ENCODE measurements at regions not wholly inside any gene's neighbourhood (a gene's known extent, or its start where the extent isn't known, plus 50 kb on each side); places are given as distances from the start of the nearest gene placed in this dataset.

DNA sequence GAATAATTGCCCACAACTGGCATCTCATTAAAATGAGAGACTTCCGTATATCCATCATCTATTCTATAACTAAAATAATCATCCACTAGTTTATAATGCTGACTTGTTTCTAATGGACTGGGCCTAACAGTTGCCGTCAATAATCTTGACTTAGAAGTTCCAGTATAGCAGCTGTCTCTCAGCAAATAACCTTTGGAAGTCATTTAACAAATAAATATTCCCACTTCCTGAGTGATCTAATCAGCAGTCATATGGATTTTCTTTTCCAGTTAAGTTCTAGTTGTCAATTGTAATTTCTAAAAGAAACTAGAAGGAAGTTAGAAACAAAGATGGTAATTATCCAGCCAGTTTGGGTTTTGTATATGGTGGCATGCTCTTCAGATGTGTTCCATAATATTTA lies 177.8 kb downstream of the GXYLT1 start:
- Histone ChIP-seq H3K36me3 (ENCODE audit: control insufficient read depth in 2 of 2, insufficient read depth in 1 of 2, low read length in 2 of 2) (no peaks in the 10 kb centered on the region), H3K27ac (ENCODE audit: extremely low read depth, low read depth, low read length) (no peak overlapping the region), H3K9me3 (ENCODE audit: control insufficient read depth, insufficient read depth, low read depth, low read length) (no peaks in the 10 kb centered on the region), H3K4me3 (ENCODE audit: low read depth, low read length) (no peak overlapping the region), H3K4me1 (ENCODE audit: control insufficient read depth, insufficient read depth, low read length) (no peaks in the 10 kb centered on the region)
- ChIA-PET POLR2A (no interaction called here), CTCF (no interaction called here)
- TF ChIP-seq ZSCAN4 (tag by site-specific recombination; IDR thresholded peaks at IDR 0.05) (no peak), ZNF670 (tag by site-specific recombination; IDR thresholded peaks at IDR 0.05; ENCODE audit: low read depth) (no peak), ZNF677 (tag by site-specific recombination; IDR thresholded peaks at IDR 0.05) (no peak), PRDM2 (tag by site-specific recombination; IDR thresholded peaks at IDR 0.05; ENCODE audit: borderline replicate concordance) (no peak), ZSCAN5A (tag by site-specific recombination; IDR thresholded peaks at IDR 0.05) (no peak), ZNF664 (tag by site-specific recombination; IDR thresholded peaks at IDR 0.05) (no peak), ZBTB49 (tag by site-specific recombination; IDR thresholded peaks at IDR 0.05; ENCODE audit: low read depth) (no peak)

GRCh38 chr12:41966001-41966400 lies 178.7 kb downstream of the GXYLT1 start:
- POLR2A ChIA-PET: no interaction called here
- CTCF ChIA-PET: no interaction called here
- TF ChIP-seq ZNF513 (tag by site-specific recombination; IDR thresholded peaks at IDR 0.05) (no peak), ZNF324 (tag by site-specific recombination; IDR thresholded peaks at IDR 0.05) (no peak), ZNF510 (tag by site-specific recombination; IDR thresholded peaks at IDR 0.05; ENCODE audit: insufficient replicate concordance) (no peak), ZNF626 (tag by site-specific recombination; IDR thresholded peaks at IDR 0.05) (no peak), SP2 (tag by site-specific recombination; IDR thresholded peaks at IDR 0.05) (no peak), ZNF548 (tag by site-specific recombination; IDR thresholded peaks at IDR 0.05) (no peak), ZNF596 (tag by site-specific recombination; IDR thresholded peaks at IDR 0.05) (no peak), KLF1 (tag by site-specific recombination; IDR thresholded peaks at IDR 0.05) (no peak), ZBTB49 (tag by site-specific recombination; IDR thresholded peaks at IDR 0.05; ENCODE audit: low read depth) (no peak), ZNF792 (tag by site-specific recombination; IDR thresholded peaks at IDR 0.05) (no peak), ZBTB20 (tag by site-specific recombination; IDR thresholded peaks at IDR 0.05) (no peak)
- TF ChIP-seq, protein P1, sequence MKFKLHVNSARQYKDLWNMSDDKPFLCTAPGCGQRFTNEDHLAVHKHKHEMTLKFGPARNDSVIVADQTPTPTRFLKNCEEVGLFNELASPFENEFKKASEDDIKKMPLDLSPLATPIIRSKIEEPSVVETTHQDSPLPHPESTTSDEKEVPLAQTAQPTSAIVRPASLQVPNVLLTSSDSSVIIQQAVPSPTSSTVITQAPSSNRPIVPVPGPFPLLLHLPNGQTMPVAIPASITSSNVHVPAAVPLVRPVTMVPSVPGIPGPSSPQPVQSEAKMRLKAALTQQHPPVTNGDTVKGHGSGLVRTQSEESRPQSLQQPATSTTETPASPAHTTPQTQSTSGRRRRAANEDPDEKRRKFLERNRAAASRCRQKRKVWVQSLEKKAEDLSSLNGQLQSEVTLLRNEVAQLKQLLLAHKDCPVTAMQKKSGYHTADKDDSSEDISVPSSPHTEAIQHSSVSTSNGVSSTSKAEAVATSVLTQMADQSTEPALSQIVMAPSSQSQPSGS (tag by site-specific recombination; IDR thresholded peaks at IDR 0.05; ENCODE audit: low read depth): no peak

More at GRCh38 chr12:41966001-41966400, 178.7 kb downstream of the GXYLT1 start:
- Histone ChIP-seq H3K9me3 (ENCODE audit: control insufficient read depth, insufficient read depth, low read depth, low read length) (no peaks in the 10 kb centered on the region), H3K27ac (ENCODE audit: extremely low read depth, low read depth, low read length) (no peak overlapping the region), H3K4me3 (ENCODE audit: low read depth, low read length) (no peak overlapping the region), H3K4me1 (ENCODE audit: control insufficient read depth, insufficient read depth, low read length) (no peaks in the 10 kb centered on the region), H3K36me3 (ENCODE audit: control insufficient read depth in 2 of 2, insufficient read depth in 1 of 2, low read length in 2 of 2) (no peaks in the 10 kb centered on the region)

All from HEK293 (cell line).